ENCODE measurements at regions not wholly inside any gene's neighbourhood (a gene's known extent, or its start where the extent isn't known, plus 50 kb on each side); places are given as distances from the start of the nearest gene placed in this dataset.

DNA sequence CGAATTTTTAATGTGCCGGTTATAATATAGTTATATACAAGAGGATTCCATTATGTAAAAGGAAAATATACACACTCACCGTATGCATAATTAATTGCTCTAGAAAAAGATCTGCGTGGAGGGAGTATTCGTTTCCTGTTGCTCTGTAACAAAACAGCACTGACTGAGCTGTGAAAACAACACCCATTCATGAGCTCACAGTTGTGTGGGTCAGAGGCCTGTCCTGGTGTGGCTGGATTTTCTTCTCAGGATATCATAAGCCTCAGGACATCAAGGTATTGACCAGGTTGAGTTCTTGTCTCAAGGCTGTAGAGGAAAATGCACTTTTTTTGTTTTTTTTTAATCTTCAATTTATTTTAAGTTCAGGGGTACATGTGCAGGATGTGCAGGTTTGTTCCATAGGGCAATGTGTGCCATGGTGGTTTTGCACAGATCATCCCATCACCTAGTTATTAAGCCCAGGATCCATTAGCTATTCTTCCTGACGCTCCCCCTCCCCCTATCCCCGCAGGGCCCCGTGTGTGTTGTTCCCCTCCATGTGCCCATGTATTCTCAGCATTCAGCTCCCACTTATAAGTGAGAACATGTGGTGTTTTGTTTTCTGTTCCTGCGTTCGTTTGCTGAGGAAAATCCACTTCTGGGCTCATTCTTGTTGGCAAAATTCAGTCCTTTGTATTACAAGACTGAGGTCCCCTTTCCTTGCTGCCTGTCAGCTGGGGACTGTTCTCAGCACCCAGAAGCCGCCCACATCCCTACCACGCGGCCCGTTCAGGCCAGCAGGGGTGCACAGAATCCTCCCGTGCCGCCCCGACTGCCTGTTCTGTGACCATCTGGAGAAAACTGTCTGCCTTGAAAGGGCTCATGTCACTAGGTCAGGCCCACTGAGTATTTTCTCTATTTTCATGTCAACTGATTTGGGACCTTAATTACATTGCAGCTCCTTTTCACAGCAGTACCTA lies 87.4 kb upstream of the ERRFI1 start:
- Mint-ChIP-seq H3K4me3 (no peak overlapping the region), H3K4me1 (peaks cover 7% of the 10 kb centered on the region), H3K27ac (peak overlapping the region in 1 of 2 donors; percentile 31), H3K9me3 (no peaks in the 10 kb centered on the region), H3K27me3 (no peaks in the 10 kb centered on the region)
- DNase-seq (no peak), ATAC-seq (no peak)

GRCh38 chr1:8112611-8113261 lies 86.6 kb upstream of the ERRFI1 start:
- DNase-seq, result no peak
- Mint-ChIP-seq H3K27ac (no peak overlapping the region), H3K4me1 (peaks cover 7% of the 10 kb centered on the region), H3K27me3 (no peaks in the 10 kb centered on the region), H3K4me3 (no peak overlapping the region), H3K9me3 (no peaks in the 10 kb centered on the region)
- no peak for ATAC-seq

DNA sequence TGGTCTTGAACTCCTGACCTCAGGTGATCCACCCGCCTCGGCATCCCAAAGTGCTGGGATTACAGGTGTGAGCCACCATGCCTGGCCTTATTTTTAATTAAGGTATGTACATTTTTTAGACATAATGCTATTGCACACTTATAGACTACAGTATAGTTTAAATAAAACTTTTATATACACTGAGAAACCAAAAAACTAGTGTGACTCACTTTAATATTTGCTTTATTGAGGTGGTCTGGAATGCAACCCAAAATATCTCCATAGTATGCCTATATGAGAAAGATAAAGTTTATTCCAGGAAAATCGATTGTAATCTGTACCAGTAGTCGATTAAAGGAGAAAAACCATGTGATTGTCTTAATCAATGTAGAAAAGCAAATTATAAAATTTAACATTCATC lies 85.5 kb upstream of the ERRFI1 start:
- no peak overlapping the region for H3K27ac Mint-ChIP-seq
- no peaks in the 10 kb centered on the region for H3K27me3 Mint-ChIP-seq
- no peak overlapping the region for H3K4me3 Mint-ChIP-seq
- peaks cover 7% of the 10 kb centered on the region for H3K4me1 Mint-ChIP-seq
- H3K9me3 Mint-ChIP-seq, result no peaks in the 10 kb centered on the region
- ATAC-seq, result no peak
- no peak for DNase-seq

- no peak overlapping the region for H3K4me3 Mint-ChIP-seq
- H3K4me1 Mint-ChIP-seq, result peaks cover 12% of the 10 kb centered on the region
- no peaks in the 10 kb centered on the region for H3K9me3 Mint-ChIP-seq
- ATAC-seq, result no peak
- no peak for DNase-seq
- no peak overlapping the region for H3K27ac Mint-ChIP-seq
- peaks cover 10% of the 10 kb centered on the region for H3K27me3 Mint-ChIP-seq
Observed at GRCh38 chr1:8109216-8109615, 83.1 kb upstream of the ERRFI1 start.

- H3K4me3 Mint-ChIP-seq, result no peak overlapping the region
Observed at GRCh38 chr1:8107897-8108296, 81.8 kb upstream of the ERRFI1 start.

DNA sequence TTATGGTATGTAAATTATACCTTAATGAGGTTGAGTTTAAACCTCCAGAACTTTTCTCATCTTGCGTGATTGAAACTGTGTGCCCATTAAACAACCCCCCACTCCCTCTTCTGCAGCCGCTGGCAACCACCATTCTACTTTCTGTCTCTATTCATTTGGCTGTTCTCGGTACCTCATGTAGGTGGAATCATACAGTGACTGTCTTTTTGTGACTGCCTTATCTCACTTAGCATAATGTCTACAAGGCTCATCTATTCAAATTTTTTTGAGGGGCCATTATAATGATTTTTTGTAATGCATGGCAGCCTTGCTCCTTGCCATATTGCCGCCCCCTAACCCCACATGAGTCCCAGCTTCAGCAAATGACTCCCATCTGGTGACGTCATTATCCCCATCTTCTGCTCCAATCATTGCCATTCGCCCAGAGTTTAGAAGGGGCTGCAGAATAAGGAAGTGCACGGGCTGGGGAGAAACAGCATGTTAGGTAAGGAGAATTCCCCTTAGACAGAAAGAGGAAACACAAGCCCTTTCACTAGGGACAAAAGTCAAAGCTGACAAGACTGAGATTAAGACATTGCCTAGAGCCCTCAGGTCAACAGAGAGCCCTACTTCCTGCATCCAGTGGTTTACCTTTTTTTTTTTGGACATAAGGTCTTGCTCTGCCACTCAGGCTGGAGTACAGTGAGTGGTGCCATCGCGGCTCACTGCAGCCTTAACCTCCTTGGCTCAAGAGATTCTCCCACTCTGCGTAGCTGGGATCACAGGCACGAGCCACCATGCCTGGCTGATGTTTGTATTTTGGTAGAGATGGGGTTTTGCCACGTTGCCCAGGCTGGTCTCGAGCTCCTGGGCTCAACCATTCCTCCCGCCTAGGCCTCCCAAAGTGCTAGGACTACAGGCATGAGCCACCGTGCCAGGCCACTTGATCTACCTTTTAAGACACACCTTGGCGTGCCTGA lies 78.4 kb upstream of the ERRFI1 start:
- ATAC-seq (no peak), DNase-seq (no peak)
- no peak overlapping the region for H3K4me3 Mint-ChIP-seq
- H3K9me3 Mint-ChIP-seq, result no peaks in the 10 kb centered on the region
- peaks cover 6% of the 10 kb centered on the region for H3K4me1 Mint-ChIP-seq
- H3K27me3 Mint-ChIP-seq, result peaks cover 20% of the 10 kb centered on the region
- peak overlapping the region in 1 of 2 donors; percentile 63 for H3K27ac Mint-ChIP-seq

More at GRCh38 chr1:8107897-8108296, 81.8 kb upstream of the ERRFI1 start:
- no peak for ATAC-seq
- H3K9me3 Mint-ChIP-seq, result no peaks in the 10 kb centered on the region
- DNase-seq, result no peak
- peaks cover 6% of the 10 kb centered on the region for H3K4me1 Mint-ChIP-seq
- H3K27me3 Mint-ChIP-seq, result peaks cover 12% of the 10 kb centered on the region
- H3K27ac Mint-ChIP-seq, result no peak overlapping the region

DNA sequence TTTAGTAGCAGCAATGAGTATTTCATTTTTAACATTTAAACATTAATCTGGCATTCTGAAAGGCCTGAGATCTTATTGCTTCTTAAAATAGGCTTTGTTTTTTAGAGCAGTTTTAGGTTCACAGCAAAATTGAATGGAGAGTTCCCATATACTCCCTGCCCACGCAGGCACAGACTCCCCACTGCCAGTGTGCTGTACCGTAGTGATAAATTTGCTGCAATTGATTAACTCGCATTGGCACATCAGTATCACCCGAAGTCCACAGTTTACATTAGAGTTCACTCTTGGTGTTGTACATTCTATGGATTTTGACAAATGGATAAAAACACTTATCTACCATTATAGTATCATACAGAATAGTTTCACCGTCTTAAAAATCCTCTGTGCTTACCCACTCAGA lies 71.8 kb upstream of the ERRFI1 start:
- Mint-ChIP-seq H3K27ac (no peak overlapping the region), H3K27me3 (peaks cover 28% of the 10 kb centered on the region)

DNA sequence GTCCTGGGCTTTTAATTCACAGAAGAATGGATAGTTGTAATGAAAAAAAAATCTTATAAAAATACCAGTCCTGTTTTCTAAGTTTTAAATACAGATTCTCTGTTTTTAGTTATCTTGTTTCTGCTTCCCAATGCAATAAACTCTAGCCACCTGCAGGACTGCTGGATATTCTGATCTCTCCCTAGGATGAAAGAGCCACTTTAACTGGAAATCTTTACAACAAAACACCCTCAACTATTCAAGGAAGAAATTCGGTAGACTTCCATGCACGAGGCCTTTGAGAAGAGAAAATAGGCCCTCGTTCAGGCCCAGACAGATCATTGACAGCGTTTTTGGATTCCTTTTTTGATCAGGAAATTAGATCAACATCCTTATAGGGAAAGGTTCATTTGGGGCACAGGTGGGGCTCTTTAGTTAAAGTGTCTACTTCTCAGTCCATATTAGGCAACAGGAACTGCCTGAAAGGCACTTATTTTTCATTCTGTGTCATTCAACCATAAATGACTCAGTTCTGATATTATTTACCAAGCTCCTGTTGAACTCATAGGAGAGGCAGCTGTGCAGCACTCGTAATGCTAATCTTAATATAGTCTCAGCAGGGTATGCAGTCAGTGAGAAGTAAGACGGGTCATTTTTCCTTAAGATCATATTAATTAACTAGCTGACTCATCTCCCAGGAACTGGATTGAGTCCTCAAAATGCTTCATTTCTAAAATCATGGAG lies 71.1 kb upstream of the ERRFI1 start:
- Mint-ChIP-seq H3K27me3 (peaks cover 28% of the 10 kb centered on the region), H3K4me1 (peaks cover 35% of the 10 kb centered on the region), H3K27ac (peak overlapping the region in 1 of 2 donors; percentile 28), H3K4me3 (peak overlapping the region; percentile 36 to 55), H3K9me3 (no peaks in the 10 kb centered on the region)
- peak; percentile 99 for ATAC-seq
- peak in 1 of 2 donors; percentile 13 for DNase-seq

More for the DNA sequence above, 71.8 kb upstream of the ERRFI1 start:
- no peaks in the 10 kb centered on the region for H3K9me3 Mint-ChIP-seq
- DNase-seq, result no peak
- H3K4me1 Mint-ChIP-seq, result peaks cover 35% of the 10 kb centered on the region
- no peak overlapping the region for H3K4me3 Mint-ChIP-seq
- ATAC-seq, result no peak

GRCh38 chr1:8096105-8097011 lies 70.2 kb upstream of the ERRFI1 start:
- Mint-ChIP-seq H3K27ac (no peak overlapping the region), H3K27me3 (peaks cover 28% of the 10 kb centered on the region), H3K9me3 (no peaks in the 10 kb centered on the region), H3K4me1 (peaks cover 35% of the 10 kb centered on the region), H3K4me3 (peak overlapping the region in 1 of 2 donors; percentile 14)
- peak; percentile 52 for ATAC-seq
- DNase-seq, result no peak

DNA sequence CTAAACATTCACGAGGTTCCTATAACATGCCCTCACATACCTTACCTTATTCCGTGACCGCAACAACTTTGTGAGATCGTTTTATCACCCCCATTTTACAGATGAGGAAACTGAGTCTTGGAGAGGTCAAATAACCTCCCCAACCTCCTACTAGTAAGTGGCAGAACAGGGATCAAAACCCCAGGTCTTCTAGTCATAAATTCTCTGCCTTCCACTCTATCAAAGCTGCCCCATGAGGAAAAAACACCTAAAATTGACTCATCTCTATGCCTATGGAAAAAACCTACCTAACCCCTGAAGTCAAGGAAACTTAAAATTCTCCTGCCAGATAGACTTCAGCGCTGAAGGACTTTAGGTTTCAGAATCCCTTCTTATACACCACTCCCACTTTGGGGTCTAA lies 69.5 kb upstream of the ERRFI1 start:
- no peak for DNase-seq
- Mint-ChIP-seq H3K27me3 (peaks cover 32% of the 10 kb centered on the region), H3K4me1 (peaks cover 37% of the 10 kb centered on the region), H3K4me3 (no peak overlapping the region), H3K9me3 (no peaks in the 10 kb centered on the region), H3K27ac (no peak overlapping the region)
- ATAC-seq, result no peak

DNA sequence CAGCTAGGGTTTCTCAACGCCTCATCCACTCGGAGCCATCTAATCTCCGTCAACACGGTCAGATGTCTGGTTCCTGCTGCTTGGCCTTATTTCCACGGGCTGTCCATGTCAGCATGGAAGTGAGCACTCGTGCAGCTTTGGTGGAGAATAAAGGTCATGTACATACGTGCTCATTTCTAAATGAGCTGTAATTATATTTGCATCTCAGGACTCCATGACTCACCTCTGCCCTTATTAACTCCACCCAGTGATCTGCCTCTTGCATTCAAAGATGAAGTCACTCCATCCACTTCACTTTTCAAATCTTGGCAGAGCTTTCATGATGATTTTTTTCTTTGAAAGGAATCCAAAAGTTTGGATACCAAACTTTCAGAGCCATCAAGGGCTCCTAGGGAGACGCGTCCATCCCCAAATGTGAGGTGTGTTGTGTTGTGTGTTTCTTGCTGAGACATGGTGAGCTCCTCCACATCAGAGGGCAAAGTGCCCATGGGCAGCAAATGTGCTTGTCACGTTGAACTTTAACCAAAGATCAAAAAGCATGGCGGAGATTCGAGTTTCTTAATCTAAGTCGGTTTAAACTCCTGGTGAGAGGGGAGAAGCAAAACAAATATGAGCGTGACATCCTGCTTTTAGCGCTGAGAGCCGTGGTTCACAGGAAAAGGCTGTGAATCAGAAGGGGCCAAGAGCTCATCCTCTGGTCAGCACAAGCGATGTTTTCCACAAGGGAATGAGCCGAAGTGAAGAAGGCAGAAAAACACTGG lies 68.6 kb upstream of the ERRFI1 start:
- no peak overlapping the region for H3K27ac Mint-ChIP-seq
- ATAC-seq, result no peak
- H3K9me3 Mint-ChIP-seq, result no peaks in the 10 kb centered on the region

GRCh38 chr1:8093221-8093980 lies 67.3 kb upstream of the ERRFI1 start:
- ATAC-seq (no peak), DNase-seq (no peak)
- Mint-ChIP-seq H3K27me3 (peaks cover 37% of the 10 kb centered on the region), H3K4me3 (no peak overlapping the region), H3K4me1 (peaks cover 41% of the 10 kb centered on the region), H3K9me3 (no peaks in the 10 kb centered on the region), H3K27ac (no peak overlapping the region)

More for the DNA sequence above, 68.6 kb upstream of the ERRFI1 start:
- peaks cover 41% of the 10 kb centered on the region for H3K4me1 Mint-ChIP-seq
- H3K27me3 Mint-ChIP-seq, result peaks cover 37% of the 10 kb centered on the region
- no peak for DNase-seq
- H3K4me3 Mint-ChIP-seq, result no peak overlapping the region

DNA sequence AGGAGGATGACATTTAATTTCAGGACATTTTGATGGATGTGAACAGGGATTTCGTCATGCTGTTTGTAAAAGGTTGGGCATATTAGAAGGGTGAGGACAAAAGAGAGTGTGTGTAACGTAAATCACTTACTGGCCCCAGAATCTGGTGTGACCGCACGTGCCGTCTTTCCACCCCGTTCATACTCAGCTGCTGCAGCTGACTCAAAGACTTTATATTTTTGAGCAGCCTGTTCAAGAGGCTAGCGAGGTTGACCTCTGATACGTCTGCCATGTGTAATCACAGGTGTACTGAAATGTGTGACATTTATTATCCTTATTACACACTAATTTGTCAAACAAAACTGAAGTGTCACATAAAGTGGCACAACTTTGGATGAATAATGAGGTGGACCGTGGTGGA lies 66.5 kb upstream of the ERRFI1 start:
- Mint-ChIP-seq H3K27me3 (peaks cover 37% of the 10 kb centered on the region), H3K4me3 (no peak overlapping the region), H3K4me1 (peaks cover 37% of the 10 kb centered on the region), H3K27ac (no peak overlapping the region), H3K9me3 (no peaks in the 10 kb centered on the region)
- ATAC-seq (no peak), DNase-seq (no peak)
